Glutamatergic neuron (in vitro differentiated cells): ENCODE measurements at regions not wholly inside any gene's neighbourhood (a gene's known extent, or its start where the extent isn't known, plus 50 kb on each side); places are given as distances from the start of the nearest gene placed in this dataset.

Source experiments
- DNase-seq: peaks from one replicate; pipeline ENCODE4 v3.0.0; 2022
- H3K27ac Mint-ChIP-seq: one replicate; pipeline ENCODE4 v1.8.0; 2020; ENCODE audit warnings: mild to moderate bottlenecking, mixed read lengths, inconsistent platforms; ENCODE audit not compliant: unreplicated experiment
- H3K27me3 Mint-ChIP-seq: one replicate; pipeline ENCODE4 v1.8.0; 2020; ENCODE audit warnings: mild to moderate bottlenecking, moderate library complexity, mixed read lengths, inconsistent platforms; ENCODE audit not compliant: unreplicated experiment
- H3K36me3 Mint-ChIP-seq: one replicate; pipeline ENCODE4 v1.8.0; 2020; ENCODE audit warnings: mild to moderate bottlenecking, mixed read lengths, inconsistent platforms; ENCODE audit not compliant: unreplicated experiment
- H3K4me1 Mint-ChIP-seq: one replicate; pipeline ENCODE4 v1.8.0; 2020; ENCODE audit warnings: mild to moderate bottlenecking, low read depth, mixed read lengths, inconsistent platforms; ENCODE audit not compliant: unreplicated experiment
- H3K4me3 Mint-ChIP-seq: one replicate; pipeline ENCODE4 v1.8.0; 2020; ENCODE audit warnings: mild to moderate bottlenecking, mixed read lengths, inconsistent platforms; ENCODE audit not compliant: unreplicated experiment
- H3K9me3 Mint-ChIP-seq: one replicate; pipeline ENCODE4 v1.8.0; 2020; ENCODE audit warnings: mild to moderate bottlenecking, moderate library complexity, mixed read lengths, inconsistent platforms; ENCODE audit not compliant: unreplicated experiment
- TF ChIP-seq, protein P1 (sequence below): fragments of 200-600 bp; sonication (generic); IDR thresholded peaks from one replicate; pipeline ENCODE4 v1.5.0; 2021; ENCODE audit not compliant: partially characterized antibody, unreplicated experiment

DNA sequence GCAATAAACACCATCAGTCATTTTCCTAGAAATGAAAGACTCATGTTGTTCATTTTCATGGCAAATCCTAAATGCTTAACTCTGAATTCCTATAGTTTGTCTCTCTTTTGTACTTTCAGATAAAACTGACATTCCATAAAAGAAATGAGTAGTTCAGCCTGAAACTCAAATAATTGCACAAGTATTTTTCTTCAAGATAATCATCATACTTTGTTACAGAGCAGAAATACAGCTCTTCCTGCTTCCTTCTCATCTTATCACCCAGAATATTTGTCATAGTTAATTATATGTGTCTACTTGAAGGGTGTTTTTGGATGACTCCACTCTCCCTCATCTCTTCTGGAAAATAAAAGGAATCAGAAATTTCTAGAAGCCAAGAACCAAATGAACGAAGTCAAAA is 141.1 kb downstream of the HNMT start:
- no peak overlapping the region for H3K4me3 Mint-ChIP-seq
- TF ChIP-seq, protein P1, sequence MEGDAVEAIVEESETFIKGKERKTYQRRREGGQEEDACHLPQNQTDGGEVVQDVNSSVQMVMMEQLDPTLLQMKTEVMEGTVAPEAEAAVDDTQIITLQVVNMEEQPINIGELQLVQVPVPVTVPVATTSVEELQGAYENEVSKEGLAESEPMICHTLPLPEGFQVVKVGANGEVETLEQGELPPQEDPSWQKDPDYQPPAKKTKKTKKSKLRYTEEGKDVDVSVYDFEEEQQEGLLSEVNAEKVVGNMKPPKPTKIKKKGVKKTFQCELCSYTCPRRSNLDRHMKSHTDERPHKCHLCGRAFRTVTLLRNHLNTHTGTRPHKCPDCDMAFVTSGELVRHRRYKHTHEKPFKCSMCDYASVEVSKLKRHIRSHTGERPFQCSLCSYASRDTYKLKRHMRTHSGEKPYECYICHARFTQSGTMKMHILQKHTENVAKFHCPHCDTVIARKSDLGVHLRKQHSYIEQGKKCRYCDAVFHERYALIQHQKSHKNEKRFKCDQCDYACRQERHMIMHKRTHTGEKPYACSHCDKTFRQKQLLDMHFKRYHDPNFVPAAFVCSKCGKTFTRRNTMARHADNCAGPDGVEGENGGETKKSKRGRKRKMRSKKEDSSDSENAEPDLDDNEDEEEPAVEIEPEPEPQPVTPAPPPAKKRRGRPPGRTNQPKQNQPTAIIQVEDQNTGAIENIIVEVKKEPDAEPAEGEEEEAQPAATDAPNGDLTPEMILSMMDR = no peak
- DNase-seq = no peak
- H3K36me3 Mint-ChIP-seq = no peaks in the 10 kb centered on the region
- H3K4me1 Mint-ChIP-seq = peaks cover 1% of the 10 kb centered on the region
- H3K27ac Mint-ChIP-seq = no peak overlapping the region
- no peaks in the 10 kb centered on the region for H3K27me3 Mint-ChIP-seq
- no peaks in the 10 kb centered on the region for H3K9me3 Mint-ChIP-seq

DNA sequence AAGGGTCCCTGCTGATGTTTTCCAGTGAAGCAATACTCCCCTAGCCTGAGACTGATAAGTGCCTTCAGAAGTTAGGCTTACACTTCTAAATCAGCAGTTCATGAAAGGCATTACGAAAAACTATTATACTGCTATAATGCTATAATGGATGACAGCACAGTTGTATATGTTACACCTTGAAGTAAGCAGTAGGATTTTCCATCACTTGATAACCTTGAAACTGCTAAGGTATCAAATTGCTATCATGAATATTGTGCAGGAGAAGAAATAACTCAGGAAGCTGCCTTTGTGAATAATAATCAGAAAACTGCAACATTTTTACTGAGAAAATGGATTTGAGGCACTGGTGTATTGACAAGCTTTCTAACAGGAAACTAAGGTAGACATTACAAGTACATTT is 142.3 kb downstream of the HNMT start:
- H3K27ac Mint-ChIP-seq = no peak overlapping the region
- peaks cover 1% of the 10 kb centered on the region for H3K27me3 Mint-ChIP-seq
- TF ChIP-seq, protein P1 = no peak
- H3K36me3 Mint-ChIP-seq = no peaks in the 10 kb centered on the region
- H3K4me3 Mint-ChIP-seq = no peak overlapping the region
- peaks cover 1% of the 10 kb centered on the region for H3K4me1 Mint-ChIP-seq
- no peak for DNase-seq
- no peaks in the 10 kb centered on the region for H3K9me3 Mint-ChIP-seq

DNA sequence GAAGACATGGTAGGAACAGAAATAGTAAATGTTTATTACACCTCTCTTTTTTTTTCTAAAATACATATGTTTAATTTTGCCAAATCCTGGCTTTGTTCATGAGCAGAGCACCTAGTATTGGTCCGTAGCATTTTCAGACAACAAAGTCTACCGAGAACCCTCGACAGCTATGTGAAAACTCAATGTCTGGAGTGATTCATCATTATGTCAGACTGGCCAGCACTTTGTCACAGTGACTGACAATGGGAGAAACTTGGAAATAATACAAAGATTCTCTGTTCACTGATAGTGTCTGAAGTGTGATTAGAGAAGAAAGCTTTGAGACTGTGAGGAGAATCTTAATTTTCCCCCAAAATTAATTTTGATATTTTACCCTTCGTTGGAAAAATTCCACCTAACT is 143.0 kb downstream of the HNMT start:
- H3K27ac Mint-ChIP-seq = no peak overlapping the region
- no peak for DNase-seq
- H3K4me3 Mint-ChIP-seq = no peak overlapping the region
- H3K9me3 Mint-ChIP-seq = no peaks in the 10 kb centered on the region
- peaks cover 1% of the 10 kb centered on the region for H3K27me3 Mint-ChIP-seq
- H3K4me1 Mint-ChIP-seq = peaks cover 1% of the 10 kb centered on the region
- no peaks in the 10 kb centered on the region for H3K36me3 Mint-ChIP-seq
- TF ChIP-seq, protein P1 = no peak

DNA sequence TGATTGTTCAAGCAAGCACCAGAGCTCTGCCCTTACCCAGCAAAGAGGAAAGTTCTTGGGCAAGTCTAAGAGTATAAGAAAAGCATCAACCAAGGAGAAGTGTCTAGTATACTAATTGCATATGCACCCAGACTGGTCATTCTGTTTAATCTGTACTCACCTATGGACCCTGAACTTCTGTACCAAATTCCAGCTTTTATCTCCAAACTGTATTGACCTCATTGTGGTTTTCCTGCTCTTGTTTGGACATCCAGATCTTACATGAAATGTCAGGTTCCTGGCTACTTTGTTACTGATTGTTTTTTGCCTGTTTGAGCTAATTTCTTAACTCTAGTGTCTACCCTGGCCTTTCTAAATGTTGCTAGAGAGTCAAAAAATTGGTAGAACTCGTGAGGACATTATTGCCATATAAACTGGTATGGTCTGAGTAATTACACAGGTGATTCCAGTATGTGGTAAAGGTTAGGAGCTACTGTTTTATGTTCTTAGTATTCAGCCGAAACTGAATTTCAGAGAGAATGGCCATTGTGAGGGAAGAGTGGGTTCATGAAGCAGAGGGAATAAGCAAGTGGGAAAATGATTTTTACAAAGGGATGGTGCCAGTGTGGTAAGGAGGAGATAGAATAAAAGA is 146.3 kb downstream of the HNMT start:
- no peak for DNase-seq
- H3K9me3 Mint-ChIP-seq = no peaks in the 10 kb centered on the region
- no peak overlapping the region for H3K4me3 Mint-ChIP-seq
- H3K27me3 Mint-ChIP-seq = peaks cover 1% of the 10 kb centered on the region
- TF ChIP-seq, protein P1 = no peak
- H3K36me3 Mint-ChIP-seq = no peaks in the 10 kb centered on the region
- no peak overlapping the region for H3K27ac Mint-ChIP-seq
- peaks cover 1% of the 10 kb centered on the region for H3K4me1 Mint-ChIP-seq

DNA sequence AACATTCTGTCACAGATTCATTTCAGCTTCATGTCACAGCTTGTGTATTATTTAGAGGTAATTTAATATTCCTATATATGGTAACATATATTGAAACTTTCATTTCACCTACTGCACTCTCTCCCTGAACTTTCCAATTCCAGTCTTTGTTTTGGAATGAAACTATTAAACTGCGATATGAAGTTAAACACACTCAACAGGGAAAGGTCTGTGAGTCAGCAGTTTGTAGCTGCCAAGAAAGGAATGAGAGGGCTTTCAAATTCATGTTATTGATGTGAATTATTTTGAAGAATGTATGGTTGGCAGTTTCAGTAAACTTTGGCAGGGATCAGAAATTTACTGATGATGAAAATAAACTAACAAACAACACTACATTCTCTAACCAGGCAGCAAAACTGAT is 148.3 kb downstream of the HNMT start:
- H3K27ac Mint-ChIP-seq = no peak overlapping the region
- peaks cover 1% of the 10 kb centered on the region for H3K27me3 Mint-ChIP-seq
- no peaks in the 10 kb centered on the region for H3K9me3 Mint-ChIP-seq
- H3K36me3 Mint-ChIP-seq = no peaks in the 10 kb centered on the region
- TF ChIP-seq, protein P1 = no peak
- H3K4me1 Mint-ChIP-seq = no peaks in the 10 kb centered on the region
- H3K4me3 Mint-ChIP-seq = no peak overlapping the region
- DNase-seq = no peak
